Mammary epithelial cell (primary cell): ENCODE measurements at regions not wholly inside any gene's neighbourhood (a gene's known extent, or its start where the extent isn't known, plus 50 kb on each side); places are given as distances from the start of the nearest gene placed in this dataset.

ENCODE experiments used
- CTCF ChIP-seq, 2 donors: IDR thresholded peaks in 1 of 2; conservative IDR thresholded peaks in 1 of 2; 2 replicates each; pipeline ENCODE4 v1.5.1; 2011 to 2012; ENCODE audit warnings: inconsistent platforms in 2 of 2, low read length in 2 of 2, mild to moderate bottlenecking in 2 of 2, control low read depth in 1 of 2, low read depth in 1 of 2; ENCODE audit not compliant: insufficient read depth in 1 of 2; ENCODE audit errors: extremely low read depth in 1 of 2
- EZH2 ChIP-seq: IDR thresholded peaks from 2 replicates; pipeline ENCODE4 v1.6.1; 2012; ENCODE audit warnings: low read length, inconsistent platforms, borderline replicate concordance

- TF ChIP-seq CTCF (conservative IDR thresholded peaks at IDR 0.05 in 1 of 2, IDR thresholded peaks at IDR 0.05 in 1 of 2; ENCODE audit: extremely low read depth in 1 of 2, insufficient read depth in 1 of 2, low read depth in 1 of 2, low read length in 2 of 2) (no peak), EZH2 (no peak)
These were observed 74.5 kb downstream of the SYF2 start for GRCh38 chr1:25157846-25158245.
